GDM1 (cell line): ENCODE measurements at regions not wholly inside any gene's neighbourhood (a gene's known extent, or its start where the extent isn't known, plus 50 kb on each side); places are given as distances from the start of the nearest gene placed in this dataset.
"Not testable (repeated sequence)": the region's sequence is repeated elsewhere in the genome, so short reads cannot be mapped to it uniquely, and the experiment has no call there.

ENCODE experiments used
- DNase-seq: peaks from one replicate; lab custom pipeline; 2025; lab: John Stamatoyannopoulos, UW

DNA sequence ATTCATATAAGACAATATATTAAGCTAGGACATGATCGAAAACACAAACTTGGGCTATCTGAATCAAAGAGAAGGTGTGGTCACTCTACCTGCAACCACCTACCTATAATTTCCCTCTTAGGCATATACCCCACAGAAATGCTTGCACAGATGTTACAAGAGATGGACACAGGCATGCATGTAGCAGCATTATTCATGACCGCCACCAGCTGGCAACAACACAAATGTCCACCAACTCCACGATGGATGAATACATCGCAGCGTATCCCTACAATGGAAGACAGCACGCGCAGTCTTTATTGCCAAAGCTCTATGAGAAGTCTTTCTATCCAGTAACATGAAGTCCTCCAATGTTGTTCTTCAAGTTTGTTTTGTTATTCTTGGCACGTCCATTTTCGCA, 90.8 kb downstream of the ARL4C start:
- DNase-seq = no peak

DNA sequence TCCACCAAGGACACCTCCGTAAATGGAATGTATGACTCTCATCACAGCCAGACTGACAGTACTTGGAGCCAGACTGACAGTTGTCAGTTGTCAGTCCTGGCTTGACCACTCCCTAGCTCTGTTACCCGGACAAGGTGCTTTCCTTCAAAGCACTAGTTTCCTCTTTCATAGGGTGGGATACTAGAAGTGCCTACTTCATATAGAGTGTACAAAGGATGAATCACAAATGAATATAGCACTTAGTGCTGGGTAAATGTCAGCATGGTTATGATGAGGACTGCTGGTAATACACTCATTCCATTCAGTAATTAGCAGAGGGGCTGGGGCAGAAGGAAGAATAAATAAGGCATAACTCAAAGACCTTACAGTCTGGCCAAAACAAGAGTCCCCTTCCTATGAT, 91.4 kb downstream of the ARL4C start:
- DNase-seq = no peak

DNA sequence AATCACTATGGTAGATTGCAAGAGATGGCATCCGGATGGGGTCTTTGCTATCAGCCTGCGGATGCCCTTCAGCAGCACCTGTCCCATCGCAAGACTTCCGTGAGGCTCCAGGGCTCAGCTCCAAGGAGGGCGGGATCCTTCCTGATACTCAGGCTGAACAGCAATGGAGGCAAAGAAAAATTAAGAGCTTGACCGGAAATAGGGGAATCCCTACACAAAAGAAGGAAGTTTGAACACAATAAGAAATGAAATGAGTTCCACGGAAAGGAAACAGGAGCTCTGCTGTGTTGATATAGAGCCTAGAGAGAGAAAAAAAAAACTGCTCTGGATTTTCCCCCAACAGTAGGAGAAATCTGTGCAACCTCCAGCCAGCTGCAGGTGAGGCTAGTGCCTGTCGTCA, 91.9 kb downstream of the ARL4C start:
- DNase-seq = no peak

DNA sequence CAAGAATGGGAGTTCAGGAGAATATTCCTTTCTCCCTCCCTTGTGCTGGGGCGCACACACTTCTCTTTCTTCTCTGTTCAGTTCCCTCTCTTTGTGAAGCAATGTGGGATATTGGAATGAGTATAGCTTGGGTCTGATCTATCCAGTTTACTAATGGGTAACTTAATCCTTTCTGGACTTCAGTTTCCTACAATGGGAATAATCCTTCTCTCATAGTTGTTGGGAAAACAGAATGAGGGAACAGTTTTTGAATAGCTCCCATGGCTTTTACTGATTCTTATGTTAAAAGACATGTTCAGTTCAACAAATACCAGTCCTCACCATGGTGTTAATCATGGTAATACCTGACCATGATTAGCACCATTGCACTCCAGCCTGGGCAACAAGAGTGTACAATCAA, 93.1 kb downstream of the ARL4C start:
- DNase-seq = no peak

DNA sequence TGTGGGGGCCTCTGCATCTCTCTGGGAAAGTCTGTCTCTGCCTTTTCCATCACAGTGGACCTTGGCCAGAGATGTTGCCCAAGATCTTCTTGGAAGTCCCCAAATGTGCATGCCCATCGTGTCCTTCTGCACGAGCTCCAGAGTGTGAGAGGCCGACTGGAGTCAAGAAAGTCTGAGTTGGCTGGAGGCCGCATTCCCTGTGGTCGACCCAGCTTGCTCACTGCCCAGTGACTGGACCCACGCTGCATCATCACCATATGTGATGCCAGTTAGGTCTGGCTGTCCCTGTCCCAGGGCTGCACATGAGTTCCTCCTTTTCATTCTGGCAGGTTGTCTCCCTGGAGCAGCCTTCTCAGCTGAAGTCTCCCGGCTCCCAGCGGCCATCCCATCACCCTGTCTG, 93.8 kb downstream of the ARL4C start:
- DNase-seq = no peak

DNA sequence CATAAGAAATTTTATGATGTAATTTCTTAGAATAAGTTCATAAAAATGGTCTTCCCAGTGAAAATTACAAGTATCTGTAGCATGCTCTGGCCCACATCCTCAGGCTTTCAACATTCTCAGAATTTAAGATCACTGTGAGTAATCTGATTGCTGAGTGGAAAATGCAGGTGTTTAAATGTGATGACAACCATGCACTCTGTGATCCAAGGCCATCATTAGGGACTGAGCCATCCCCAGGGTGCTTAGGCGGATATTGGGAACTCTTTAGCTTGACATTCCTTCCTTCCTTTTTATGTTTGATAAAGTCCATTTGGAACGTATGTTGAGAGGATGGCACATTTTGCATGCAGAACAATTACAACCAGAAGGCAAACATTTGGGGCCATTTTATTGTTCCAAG, 95.5 kb downstream of the ARL4C start:
- no peak for DNase-seq

DNA sequence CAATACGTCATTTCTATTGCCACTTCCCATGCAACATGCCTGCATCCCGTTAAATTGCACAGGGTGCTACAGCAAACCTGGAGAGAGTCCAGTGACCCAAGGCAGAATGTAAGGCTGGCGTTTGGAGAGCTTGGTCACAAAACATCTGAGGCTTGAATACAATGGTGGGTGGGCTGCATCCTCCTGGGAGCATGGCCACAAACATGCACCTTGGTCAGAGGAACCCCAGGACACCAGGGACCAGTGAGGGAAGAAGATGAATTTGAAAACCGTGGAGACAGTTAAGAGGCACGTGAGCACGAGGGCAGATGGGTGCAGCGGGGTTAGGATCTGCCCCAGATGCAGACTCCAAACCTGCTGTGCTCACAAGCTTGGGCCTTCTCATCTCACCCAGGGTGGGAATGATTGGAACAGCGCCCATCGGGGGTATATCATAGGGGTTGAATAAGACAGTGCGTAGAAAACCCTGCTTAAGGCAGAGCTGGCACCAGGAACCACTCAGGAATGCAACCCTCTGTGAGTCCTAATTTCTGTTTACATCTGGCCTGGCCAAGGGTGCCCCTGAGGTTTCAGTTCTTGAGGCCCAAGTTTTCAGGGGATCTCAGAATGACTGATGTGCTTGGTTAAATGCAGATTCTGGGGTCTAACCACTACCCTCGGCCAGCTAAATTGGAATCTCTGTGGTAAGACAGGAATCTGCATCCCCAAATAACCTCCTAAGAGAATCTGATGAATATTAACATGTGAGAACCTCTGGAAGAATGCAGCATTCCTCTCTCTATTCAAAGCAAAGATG, 97.2 kb downstream of the ARL4C start:
- DNase-seq = no peak

DNA sequence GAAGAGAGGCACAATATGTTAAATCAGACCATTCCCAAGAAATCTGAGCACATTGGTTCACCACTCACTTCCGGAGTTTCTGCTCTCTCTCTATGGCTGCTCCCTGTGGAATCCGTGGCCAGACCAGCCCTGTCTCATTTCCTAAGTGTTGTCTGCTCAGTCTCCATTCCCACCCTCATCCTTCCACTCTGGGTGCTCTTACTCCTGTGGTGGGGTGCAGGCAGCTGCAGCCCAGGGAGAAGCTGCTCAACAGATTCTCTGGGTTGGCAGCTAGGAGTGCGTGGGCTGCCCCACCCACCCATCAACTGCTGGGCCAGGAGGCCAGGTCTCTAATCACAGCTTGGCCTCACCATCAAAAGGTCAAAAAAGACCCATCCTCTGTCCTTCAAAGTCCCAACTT, 98.3 kb downstream of the ARL4C start:
- DNase-seq = no peak

DNA sequence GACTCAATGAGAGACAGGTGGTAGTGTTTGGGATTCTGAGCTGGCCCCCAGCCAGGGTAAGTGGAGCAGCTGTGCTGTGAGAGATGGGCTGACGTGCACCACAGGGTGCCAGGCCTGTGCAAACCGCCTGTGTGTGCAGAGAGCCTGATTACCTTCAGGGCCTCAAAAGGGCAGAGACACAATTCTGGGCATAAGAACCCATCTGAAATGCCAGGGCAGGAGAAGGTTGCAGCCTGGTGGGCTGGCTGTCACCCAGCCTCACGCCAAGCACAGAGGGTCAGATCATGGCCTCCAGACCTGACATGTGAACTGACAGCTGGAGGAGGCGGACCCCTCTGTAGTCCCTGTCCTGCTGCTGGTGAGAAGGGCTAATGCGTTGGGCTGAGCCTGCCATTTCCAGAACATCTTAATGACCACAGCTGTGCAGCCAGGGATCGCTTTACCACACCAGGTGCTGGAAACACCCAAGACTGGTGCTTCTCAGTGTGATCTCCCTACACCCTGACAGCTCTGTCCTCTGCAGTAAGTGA, 100.9 kb downstream of the ARL4C start:
- DNase-seq = no peak

DNA sequence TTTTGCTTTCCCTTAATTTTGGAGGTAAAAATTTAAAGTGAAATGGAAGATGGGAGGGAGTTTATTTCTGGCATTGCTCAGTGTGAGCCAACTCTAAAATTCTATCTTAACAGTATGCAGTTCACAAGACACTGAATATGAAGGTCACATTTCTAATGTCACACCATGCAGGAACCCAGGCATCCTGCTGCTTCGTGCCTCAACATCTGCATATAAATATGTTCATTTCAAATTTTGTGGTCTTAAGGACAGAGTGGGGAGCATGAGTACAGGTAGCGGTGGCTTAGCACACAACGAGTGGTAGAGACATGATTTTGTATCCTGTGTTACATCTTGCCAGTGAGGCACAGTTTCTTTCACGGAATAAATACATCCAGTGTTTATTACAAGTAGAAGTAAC, 102.4 kb downstream of the ARL4C start:
- no peak for DNase-seq

DNA sequence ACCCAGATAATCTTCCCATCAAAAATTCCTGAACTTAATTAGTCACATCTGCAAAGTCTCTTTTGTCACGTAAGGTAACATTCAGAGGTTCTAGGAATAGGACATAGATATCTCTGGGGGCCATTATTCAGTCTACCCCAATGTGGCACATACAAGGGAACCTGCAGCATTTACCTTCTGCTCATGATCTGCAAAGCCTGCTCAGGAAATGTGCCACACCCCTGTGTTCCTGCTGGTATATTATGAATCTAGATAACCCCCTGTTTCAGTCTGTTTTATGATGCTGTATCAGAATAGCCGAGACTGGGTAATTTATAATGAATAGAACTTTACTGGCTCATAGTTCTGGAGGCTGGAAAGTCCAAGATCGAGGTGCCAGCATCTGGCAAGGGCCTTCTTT, 103.5 kb downstream of the ARL4C start:
- DNase-seq = no peak

DNA sequence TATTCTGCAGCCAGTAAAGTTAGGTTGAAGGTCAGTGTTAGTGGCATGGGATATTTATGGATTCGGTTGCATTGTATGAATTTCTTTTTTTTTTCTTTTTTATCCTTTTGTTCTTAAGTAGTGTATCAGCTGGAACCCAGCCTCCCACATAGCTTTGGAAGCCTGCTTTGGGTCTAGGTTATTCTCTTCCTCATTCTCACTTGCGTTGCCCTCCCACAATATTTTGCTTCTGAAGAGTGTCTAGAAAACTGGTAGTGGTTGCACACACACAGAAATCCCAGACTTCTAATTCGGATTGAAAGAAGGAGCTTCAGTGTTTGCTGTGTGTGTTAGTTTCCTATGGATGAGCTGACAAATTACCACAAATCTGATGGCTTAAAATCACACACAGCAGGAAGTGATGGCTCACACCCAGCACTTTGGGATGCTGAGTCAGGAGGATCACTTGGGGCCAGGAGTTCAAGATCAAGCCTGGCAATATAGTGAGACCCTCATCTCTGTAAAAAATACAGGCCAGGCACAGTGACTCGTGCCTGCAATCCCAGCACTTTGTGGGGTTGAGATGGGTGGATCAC, 104.8 kb downstream of the ARL4C start:
- DNase-seq = no peak

DNA sequence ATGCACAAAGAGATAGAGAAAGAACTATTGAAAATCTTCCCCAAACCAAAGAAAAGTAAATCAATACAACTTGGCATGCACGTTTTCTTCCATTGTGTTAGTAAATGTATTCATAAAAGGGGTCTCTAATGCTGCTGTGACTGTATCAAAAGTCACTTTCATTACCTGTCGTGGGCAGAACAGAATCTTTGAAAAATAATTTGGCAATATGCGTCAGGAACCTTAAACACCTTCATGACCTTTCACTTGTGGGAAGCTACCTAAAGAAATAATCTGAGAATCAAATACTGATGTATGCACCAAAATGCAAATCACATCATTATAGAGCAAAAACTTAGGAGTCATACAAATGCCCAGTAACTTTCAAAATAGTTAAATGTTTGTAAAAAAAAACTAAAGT, 105.3 kb downstream of the ARL4C start:
- DNase-seq = no peak

DNA sequence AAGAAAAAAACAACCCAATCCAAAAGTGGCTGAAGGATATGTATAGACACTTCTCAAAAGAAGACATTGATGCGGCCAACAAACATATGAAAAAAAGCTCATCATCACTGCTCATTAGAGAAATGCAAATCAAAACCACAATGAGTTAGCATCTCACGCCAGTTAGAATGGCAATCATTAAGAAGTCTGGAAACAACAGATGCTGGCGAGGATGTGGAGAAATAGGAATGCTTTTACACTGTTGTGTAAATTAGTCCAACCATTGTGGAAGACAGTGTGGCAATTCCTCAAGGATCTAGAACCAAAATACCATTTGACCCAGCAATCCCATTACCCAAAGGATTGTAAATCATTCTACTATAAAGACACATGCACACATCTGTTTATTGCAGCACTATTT, 107.2 kb downstream of the ARL4C start:
- not testable (repeated sequence) for DNase-seq

DNA sequence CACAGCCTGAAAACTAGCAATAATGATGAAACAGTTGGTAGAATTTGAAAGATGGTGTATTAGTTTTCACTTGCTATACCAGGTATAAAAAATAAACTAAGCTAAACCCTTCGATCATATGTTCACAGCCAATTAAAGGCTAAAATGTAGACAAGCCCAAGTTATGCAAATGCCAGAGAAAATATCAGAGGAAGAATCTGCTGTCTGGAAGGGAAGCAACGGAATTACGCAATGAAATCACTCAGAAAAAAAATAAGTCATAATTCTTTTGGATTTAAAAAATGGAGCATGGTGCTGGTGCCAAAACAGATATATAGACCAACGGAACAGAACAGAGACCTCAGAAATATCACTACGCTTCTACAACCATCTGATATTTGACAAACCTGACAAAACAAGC, 108.3 kb downstream of the ARL4C start:
- DNase-seq = no peak

DNA sequence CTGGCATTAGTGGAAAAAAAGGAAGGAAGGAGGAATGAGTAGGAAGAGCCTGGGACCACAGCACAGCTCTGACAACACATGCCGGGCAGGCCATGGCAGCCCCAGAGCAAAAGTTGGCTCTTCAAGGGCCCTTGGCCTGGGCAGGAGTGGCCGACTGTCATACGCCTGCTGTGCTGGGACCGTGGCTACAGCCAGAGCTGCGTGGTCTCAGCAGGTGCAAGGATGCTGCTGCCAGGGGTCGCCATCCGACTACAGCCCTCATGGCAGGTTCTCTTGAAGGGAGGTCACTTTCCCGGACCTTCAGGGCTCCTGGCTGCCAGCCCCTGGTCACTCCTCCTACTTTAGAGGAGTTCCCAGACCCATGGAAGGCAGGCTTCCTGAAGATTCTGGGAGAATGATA, 109.9 kb downstream of the ARL4C start:
- DNase-seq = no peak

DNA sequence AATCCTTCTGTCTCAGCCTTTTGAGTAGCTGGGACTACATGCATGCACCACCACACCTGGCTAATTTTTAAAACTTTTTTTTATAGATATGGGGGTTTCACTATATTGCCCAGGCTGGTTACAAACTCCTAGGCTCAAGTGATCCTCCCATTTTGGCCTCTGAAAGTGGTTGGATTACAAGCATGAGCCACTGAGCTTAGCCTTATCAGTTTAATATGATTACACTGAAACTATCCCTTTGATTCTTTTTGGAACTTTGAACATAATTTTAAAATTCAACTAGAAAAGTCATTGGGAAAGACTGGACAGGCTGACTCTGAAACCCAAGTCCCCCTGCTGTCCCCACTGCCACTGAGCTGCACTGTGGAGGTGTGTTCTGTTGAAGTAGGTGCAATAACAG, 114.8 kb downstream of the ARL4C start:
- DNase-seq = no peak

DNA sequence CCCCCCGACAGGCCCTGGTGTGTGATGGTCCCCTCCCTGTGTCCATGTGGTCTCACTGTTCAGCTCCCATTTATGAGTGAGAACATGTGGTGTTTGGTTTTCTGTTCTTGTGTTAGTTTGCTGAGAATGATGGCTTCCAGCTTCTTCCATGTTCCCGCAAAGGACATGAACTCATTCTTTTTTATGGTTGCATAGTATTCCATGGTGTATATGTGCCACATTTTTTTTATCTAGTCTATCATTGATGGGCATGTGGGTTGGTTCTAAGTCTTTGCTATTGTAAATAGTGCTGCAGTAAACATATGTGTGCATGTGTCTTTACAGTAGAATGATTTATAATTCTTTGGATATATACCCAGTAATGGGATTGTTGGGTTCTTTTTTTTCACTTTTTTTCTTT, 117.9 kb downstream of the ARL4C start:
- DNase-seq = not testable (repeated sequence)

DNA sequence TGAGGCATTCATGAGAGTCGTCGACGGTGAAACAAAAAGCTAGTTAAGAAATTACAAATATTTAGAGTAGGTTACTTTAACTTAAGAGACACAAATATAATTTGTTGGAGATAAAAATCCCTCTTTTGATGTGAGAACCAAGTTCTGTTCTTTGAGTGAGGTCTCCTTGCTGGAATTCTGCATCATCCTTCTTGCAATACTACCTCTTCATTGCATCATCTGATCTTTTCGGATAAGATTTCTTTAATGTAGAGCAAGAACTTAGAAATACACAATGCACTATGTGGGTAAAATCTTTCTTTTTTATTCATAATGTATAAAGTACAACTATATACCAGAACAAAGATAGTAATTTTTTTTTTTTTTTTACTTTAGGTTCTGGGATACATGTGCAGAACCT, 118.4 kb downstream of the ARL4C start:
- no peak for DNase-seq

DNA sequence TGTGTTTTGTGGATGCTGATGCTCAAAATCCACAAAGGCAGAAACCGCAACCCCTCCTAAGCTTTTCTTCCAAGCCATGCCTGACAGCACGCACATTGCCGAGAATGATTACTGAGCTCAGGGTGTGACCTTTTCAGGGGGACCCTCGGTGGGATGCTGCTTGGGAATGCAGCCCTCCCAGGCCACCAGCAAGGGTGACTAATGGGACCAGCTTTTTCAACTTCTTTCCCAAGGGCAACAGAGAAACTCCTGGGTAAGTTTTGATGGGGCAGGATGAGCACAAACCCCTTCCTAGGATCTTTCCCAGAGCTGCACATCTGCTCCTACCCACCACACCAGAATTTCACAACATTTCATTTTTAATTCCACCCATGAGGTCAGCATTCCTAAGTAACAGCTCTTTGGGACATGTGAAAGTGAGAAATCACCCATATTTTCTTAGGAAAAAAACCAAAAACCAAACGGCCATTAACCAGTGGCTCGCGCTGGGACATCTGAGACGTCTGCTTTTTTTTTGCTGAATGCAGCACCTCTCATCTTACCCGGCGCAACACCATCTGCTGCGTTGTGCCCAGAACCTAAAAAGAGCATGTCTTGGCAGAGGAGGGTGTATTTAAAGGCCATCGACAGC, 119.0 kb downstream of the ARL4C start:
- no peak for DNase-seq

DNA sequence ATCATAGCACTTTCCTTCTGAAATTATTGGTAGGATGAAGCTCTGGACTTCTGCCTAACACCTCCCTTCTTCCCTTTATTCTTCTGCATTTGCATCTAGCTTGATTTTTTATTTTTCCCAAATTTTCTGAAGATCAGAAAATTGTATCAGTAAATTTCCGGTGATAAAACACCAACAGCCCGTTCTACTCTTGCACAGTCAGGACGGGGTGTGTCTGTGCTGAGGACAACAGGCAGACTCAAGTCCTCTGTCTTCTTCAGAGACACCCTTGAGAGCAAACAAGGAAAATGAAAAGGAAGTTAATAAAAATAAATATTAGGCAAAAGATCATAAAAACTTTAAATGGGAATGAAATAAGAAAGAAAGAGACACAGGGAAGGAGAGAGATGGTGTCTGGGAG, 120.7 kb downstream of the ARL4C start:
- no peak for DNase-seq

DNA sequence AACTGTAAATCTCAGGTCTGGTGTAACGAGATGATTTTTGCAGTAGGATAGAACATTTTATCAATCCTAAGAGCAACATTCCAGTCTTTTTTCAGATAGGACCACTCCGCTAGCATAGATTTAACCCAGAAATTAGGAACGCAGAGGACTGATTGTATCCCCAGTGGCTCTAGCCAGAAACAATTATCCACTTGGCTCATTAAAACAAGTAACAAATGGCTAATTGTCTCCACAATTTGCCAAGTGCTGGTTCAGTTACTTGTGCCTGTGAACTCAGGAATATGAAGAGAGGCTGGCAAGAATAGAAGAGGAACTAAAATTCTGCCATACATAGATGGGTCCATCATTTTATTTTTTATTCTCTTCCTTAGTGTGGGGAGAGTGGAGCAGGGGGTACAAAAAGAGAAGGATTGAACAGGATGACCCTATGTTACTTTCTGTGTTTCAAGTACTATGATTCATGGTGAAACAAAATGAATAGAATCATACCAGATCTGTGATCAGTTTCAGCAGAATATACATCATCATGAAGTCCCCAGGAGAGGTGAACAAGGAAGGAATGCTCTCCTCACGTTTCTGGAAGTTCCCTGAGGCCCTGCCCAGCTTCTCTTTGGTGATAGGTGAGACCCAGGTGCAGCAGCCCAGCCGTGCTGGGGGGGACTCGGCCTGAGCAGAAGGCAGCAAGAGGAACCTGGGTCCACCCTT, 121.6 kb downstream of the ARL4C start:
- DNase-seq = no peak

DNA sequence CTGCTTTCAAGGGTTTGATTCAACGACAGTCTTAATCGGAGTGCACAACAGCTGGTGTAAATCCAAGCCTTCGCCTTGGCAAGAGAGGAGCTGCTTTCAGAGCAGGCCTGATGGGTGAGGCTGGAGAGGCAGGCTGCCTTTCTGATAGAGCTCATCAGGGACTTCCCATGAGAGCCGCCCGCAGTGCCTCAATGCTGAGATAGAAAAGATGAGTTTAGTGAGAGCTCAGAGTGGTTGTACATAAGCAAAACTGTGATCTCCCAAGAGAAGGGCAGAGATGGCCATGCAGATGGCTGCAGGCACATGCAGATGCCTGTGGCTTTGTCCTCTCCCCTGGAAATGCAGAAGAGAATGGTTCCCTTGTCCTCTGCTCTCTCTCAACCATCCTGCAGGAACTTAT, 122.1 kb downstream of the ARL4C start:
- no peak for DNase-seq
